ENCODE measurements at regions not wholly inside any gene's neighbourhood (a gene's known extent, or its start where the extent isn't known, plus 50 kb on each side); places are given as distances from the start of the nearest gene placed in this dataset.

DNA sequence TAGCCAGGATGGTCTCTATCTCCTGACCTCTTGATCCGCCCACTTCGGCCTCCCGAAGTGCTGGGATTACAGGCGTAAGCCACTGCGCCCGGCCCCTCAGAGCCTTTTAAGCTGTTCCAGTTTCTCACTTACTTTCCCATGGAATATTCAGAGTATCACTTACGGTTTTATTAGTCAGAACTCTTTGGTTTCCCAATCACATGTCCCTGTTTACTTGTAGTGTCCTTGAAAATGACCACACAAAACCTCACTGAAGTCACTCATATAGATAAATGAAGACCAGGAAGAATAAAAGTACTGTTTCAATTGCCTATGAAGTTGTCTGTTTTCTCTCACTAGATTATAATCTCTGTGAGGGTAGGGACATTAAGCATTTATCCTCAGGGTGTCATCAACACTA, 217.2 kb upstream of the HCCS start:
- 89 to 95% methylated on average over 7 of the region's 7 CpGs for WGBS, 2 donors
- Histone ChIP-seq H3K36me3 (no peaks in the 10 kb centered on the region), H3K4me3 (no peak overlapping the region), H3K9me3 (no peaks in the 10 kb centered on the region), H3K27me3 (no peaks in the 10 kb centered on the region), H3K4me1 (no peaks in the 10 kb centered on the region), H3K27ac (no peak overlapping the region)
- DNase-seq (ENCODE audit: low spot score in 2 of 2): no peak
- TF ChIP-seq EP300 (IDR thresholded peaks at IDR 0.05) (no peak), POLR2A (IDR thresholded peaks at IDR 0.05) (no peak)
- TF ChIP-seq, protein P1, sequence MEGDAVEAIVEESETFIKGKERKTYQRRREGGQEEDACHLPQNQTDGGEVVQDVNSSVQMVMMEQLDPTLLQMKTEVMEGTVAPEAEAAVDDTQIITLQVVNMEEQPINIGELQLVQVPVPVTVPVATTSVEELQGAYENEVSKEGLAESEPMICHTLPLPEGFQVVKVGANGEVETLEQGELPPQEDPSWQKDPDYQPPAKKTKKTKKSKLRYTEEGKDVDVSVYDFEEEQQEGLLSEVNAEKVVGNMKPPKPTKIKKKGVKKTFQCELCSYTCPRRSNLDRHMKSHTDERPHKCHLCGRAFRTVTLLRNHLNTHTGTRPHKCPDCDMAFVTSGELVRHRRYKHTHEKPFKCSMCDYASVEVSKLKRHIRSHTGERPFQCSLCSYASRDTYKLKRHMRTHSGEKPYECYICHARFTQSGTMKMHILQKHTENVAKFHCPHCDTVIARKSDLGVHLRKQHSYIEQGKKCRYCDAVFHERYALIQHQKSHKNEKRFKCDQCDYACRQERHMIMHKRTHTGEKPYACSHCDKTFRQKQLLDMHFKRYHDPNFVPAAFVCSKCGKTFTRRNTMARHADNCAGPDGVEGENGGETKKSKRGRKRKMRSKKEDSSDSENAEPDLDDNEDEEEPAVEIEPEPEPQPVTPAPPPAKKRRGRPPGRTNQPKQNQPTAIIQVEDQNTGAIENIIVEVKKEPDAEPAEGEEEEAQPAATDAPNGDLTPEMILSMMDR (IDR thresholded peaks at IDR 0.05): no peak

DNA sequence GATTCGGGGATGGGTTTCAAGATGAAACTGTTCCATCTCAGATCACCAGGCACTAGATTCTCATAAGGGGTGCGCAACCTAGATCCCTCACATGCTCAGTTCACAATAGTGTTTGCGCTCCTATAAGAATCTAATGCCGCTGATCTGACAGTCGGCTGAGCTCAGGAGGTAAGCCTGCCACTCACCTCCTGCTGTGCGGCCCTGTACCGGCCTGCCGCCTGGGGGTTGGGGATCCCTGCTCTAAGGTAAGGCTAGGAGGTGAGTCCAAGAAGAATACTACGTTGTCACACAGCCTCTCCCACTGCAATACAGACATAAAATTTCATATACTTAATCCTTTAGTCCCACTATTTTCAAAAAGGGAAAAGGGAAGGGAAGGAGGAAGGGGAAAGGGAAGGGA, 213.4 kb upstream of the HCCS start:
- H3K9me3 ChIP-seq: no peaks in the 10 kb centered on the region
- no peaks in the 10 kb centered on the region for H3K36me3 ChIP-seq
- no peak overlapping the region for H3K4me3 ChIP-seq
- H3K4me1 ChIP-seq: no peaks in the 10 kb centered on the region
- TF ChIP-seq EP300 (IDR thresholded peaks at IDR 0.05): no peak
- no peak for TF ChIP-seq POLR2A (IDR thresholded peaks at IDR 0.05)
- TF ChIP-seq, protein P1 (IDR thresholded peaks at IDR 0.05): no peak
- no peaks in the 10 kb centered on the region for H3K27me3 ChIP-seq
- H3K27ac ChIP-seq: no peak overlapping the region
- WGBS, 2 donors: 40 to 76% methylated on average over 1 to 9 of the region's 9 CpGs
- no peak for DNase-seq (ENCODE audit: low spot score in 2 of 2)

DNA sequence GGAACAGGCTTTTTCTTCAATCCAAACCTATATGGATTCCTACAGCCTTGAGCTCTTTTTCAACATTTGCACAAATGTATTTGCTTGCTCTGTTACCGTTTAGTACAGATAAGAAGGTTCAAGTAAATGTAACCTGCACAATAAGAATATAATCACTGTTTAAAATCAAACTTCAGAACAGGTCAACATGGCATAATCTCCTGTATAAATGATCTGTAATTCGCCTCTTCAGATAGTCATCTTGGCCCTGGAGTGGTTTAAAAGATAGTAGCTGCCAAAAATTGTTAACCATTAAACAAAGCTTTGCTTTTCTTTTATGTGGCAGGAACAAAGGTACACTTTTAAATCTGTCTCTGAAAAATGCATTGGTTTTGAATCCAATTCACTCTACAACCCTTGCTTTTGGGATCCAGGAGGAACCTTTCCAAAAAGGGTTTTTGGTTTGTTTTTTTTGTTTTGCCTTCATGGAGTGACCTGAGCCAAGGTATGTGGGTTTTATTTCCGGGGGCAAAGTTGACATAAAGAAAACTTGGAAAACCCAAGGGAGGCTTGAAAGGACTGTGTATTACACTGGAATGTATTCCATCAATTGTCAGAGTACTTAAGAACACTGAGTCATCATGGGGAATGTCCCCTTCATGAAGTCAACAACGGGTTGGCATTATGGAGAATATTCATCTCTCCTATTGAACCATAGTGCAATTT, 210.4 kb upstream of the HCCS start:
- Histone ChIP-seq H3K27me3 (no peaks in the 10 kb centered on the region), H3K27ac (no peak overlapping the region), H3K4me3 (no peak overlapping the region), H3K9me3 (no peaks in the 10 kb centered on the region), H3K36me3 (no peaks in the 10 kb centered on the region), H3K4me1 (no peaks in the 10 kb centered on the region)
- no peak for DNase-seq (ENCODE audit: low spot score in 2 of 2)
- TF ChIP-seq POLR2A (IDR thresholded peaks at IDR 0.05) (no peak), EP300 (IDR thresholded peaks at IDR 0.05) (no peak)
- TF ChIP-seq, protein P1 (IDR thresholded peaks at IDR 0.05): no peak
- 27 to 39% methylated on average over 4 of the region's 4 CpGs for WGBS, 2 donors

DNA sequence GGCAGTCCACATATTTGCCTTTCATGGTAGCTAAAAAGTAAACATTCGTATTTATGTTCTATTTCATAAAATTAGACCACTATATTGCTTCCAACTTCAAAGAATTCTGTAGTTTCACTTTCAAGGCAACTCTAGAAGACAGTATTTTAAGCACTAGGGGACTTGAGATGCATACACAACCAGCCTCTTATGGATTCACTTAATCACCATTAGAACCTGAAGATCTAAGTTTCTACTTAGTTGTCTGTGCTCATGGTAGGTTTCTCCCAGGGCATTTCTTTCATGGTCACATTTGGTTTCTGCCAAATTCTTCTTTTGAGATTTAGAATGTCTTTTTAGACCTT, 209.9 kb upstream of the HCCS start:
- no peaks in the 10 kb centered on the region for H3K36me3 ChIP-seq
- WGBS, 2 donors: 52 to 56% methylated on average over 1 of the region's 1 CpG
- no peak for DNase-seq (ENCODE audit: low spot score in 2 of 2)
- no peak for TF ChIP-seq POLR2A (IDR thresholded peaks at IDR 0.05)
- TF ChIP-seq, protein P1 (IDR thresholded peaks at IDR 0.05): no peak
- TF ChIP-seq EP300 (IDR thresholded peaks at IDR 0.05): no peak
- H3K9me3 ChIP-seq: no peaks in the 10 kb centered on the region
- H3K27me3 ChIP-seq: no peaks in the 10 kb centered on the region
- no peak overlapping the region for H3K4me3 ChIP-seq
- no peaks in the 10 kb centered on the region for H3K4me1 ChIP-seq
- H3K27ac ChIP-seq: no peak overlapping the region

DNA sequence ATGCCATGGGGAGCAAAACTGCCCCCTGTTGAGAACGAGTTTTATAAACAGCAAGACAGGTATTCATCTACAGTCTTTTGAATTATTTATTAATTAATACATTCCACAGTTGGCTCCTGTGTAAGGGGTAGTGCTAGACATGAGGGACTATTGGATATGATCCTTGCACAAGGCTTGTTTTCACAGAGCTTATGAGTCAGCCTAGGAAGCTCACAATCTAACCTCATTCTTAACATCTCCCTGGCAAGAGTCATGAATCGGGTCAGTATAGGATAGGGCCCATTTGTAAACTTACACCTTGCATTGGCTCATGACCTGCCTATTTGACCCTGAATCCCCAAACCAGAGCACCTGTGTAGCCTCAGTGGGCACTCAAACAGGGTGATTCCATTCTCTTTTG, 209.1 kb upstream of the HCCS start:
- peaks cover 0 to 3% (median 0%) of the 10 kb centered on the region in 4 donors for H3K9me3 ChIP-seq
- H3K4me1 ChIP-seq: no peaks in the 10 kb centered on the region
- H3K27me3 ChIP-seq: no peaks in the 10 kb centered on the region
- no peak overlapping the region for H3K27ac ChIP-seq
- no peak for TF ChIP-seq POLR2A (IDR thresholded peaks at IDR 0.05)
- TF ChIP-seq EP300 (IDR thresholded peaks at IDR 0.05): no peak
- TF ChIP-seq, protein P1 (IDR thresholded peaks at IDR 0.05): no peak
- H3K36me3 ChIP-seq: no peaks in the 10 kb centered on the region
- 74 to 83% methylated on average over 2 of the region's 2 CpGs for WGBS, 2 donors
- no peak overlapping the region for H3K4me3 ChIP-seq
- DNase-seq (ENCODE audit: low spot score in 2 of 2): no peak
